Neuronal stem cell (in vitro differentiated cells): ENCODE measurements at regions not wholly inside any gene's neighbourhood (a gene's known extent, or its start where the extent isn't known, plus 50 kb on each side); places are given as distances from the start of the nearest gene placed in this dataset.

ENCODE experiments used
- DNase-seq: peaks from one replicate; pipeline ENCODE4 v3.0.0-alpha.2; 2013; ENCODE audit warnings: low spot score
- H2AFZ ChIP-seq: one replicate; pipeline ENCODE4 v1.6.1; 2013; ENCODE audit warnings: mild to moderate bottlenecking, low read length, inconsistent platforms
- H2AK5ac ChIP-seq: 2 replicates; pipeline ENCODE4 v1.6.1; 2013; ENCODE audit warnings: low read depth, mild to moderate bottlenecking, inconsistent platforms, low read length, moderate library complexity, mixed read lengths
- H2BK120ac ChIP-seq: 2 replicates; pipeline ENCODE4 v1.6.1; 2013; ENCODE audit warnings: low read depth, mild to moderate bottlenecking, inconsistent platforms, low read length, moderate library complexity, mixed read lengths
- H2BK12ac ChIP-seq: one replicate; pipeline ENCODE4 v1.6.1; 2013; ENCODE audit warnings: low read length, inconsistent platforms
- H2BK15ac ChIP-seq: 2 replicates; pipeline ENCODE4 v1.6.1; 2013; ENCODE audit warnings: mild to moderate bottlenecking, low read length, inconsistent platforms, mixed read lengths
- H2BK5ac ChIP-seq: one replicate; pipeline ENCODE4 v1.6.1; 2013; ENCODE audit warnings: inconsistent platforms, mild to moderate bottlenecking, low read length, moderate library complexity
- H3K14ac ChIP-seq: one replicate; pipeline ENCODE4 v1.6.1; 2013; ENCODE audit warnings: low read length, inconsistent platforms
- H3K18ac ChIP-seq: 2 replicates; pipeline ENCODE4 v1.6.1; 2013; ENCODE audit warnings: low read length, inconsistent platforms
- H3K23ac ChIP-seq: 2 replicates; pipeline ENCODE4 v1.6.1; 2013; ENCODE audit warnings: low read depth, mild to moderate bottlenecking, mixed read lengths, low read length, inconsistent platforms; ENCODE audit not compliant: poor library complexity
- H3K27ac ChIP-seq: replicated peaks from 3 replicates; pipeline ENCODE4 v1.5.1; 2013; ENCODE audit warnings: low read length, inconsistent platforms
- H3K27me3 ChIP-seq, 3 experiments: 2 replicates each; pipeline ENCODE4 v1.6.1; 2013; ENCODE audit warnings: low read length in 3 of 3, mild to moderate bottlenecking in 2 of 3, inconsistent platforms in 1 of 3, low read depth in 1 of 3, mixed read lengths in 1 of 3, moderate library complexity in 1 of 3; ENCODE audit not compliant: control insufficient read depth in 3 of 3, insufficient read depth in 3 of 3
- H3K36me3 ChIP-seq, 2 donors: replicated peaks in 1 of 2; 2 replicates each; pipeline ENCODE4 v1.6.1; 2013; ENCODE audit warnings: low read length in 2 of 2; ENCODE audit not compliant: control insufficient read depth in 2 of 2, insufficient read depth in 2 of 2
- H3K4ac ChIP-seq: 2 replicates; pipeline ENCODE4 v1.6.1; 2013; ENCODE audit warnings: inconsistent platforms, mild to moderate bottlenecking, low read length, moderate library complexity
- H3K4me1 ChIP-seq, 2 donors: 1 replicate in 1 of 2; 2 replicates in 1 of 2; pipeline ENCODE4 v1.6.1; 2013; ENCODE audit warnings: low read length in 2 of 2, low read depth in 1 of 2; ENCODE audit not compliant: control insufficient read depth in 2 of 2, insufficient read depth in 1 of 2
- H3K4me2 ChIP-seq: one replicate; pipeline ENCODE4 v1.6.1; 2013; ENCODE audit warnings: mild to moderate bottlenecking, low read length, inconsistent platforms; ENCODE audit not compliant: insufficient read depth, poor library complexity, severe bottlenecking
- H3K4me3 ChIP-seq, 2 donors: 2 replicates each; pipeline ENCODE4 v1.5.1; 2013; ENCODE audit warnings: low read length in 2 of 2, mild to moderate bottlenecking in 2 of 2, inconsistent platforms in 1 of 2, moderate library complexity in 1 of 2
- H3K79me1 ChIP-seq: one replicate; pipeline ENCODE4 v1.6.1; 2013; ENCODE audit warnings: low read depth, mild to moderate bottlenecking, inconsistent platforms, low read length, moderate library complexity
- H3K9ac ChIP-seq: one replicate; pipeline ENCODE4 v1.6.1; 2013; ENCODE audit warnings: mild to moderate bottlenecking, low read depth, low read length, inconsistent platforms; ENCODE audit not compliant: poor library complexity
- H3K9me3 ChIP-seq, 2 donors: replicated peaks in 1 of 2; 2 replicates each; pipeline versions ENCODE3 to v1.6.1; 2013; ENCODE audit warnings: low read length in 2 of 2, mild to moderate bottlenecking in 2 of 2, inconsistent platforms in 1 of 2, low read depth in 1 of 2, mixed read lengths in 1 of 2, moderate library complexity in 1 of 2; ENCODE audit not compliant: control insufficient read depth in 2 of 2, insufficient read depth in 1 of 2
- H4K8ac ChIP-seq: one replicate; pipeline ENCODE4 v1.6.1; 2013; ENCODE audit warnings: low read depth, mild to moderate bottlenecking, inconsistent platforms, low read length, moderate library complexity
- H4K91ac ChIP-seq: one replicate; pipeline ENCODE4 v1.6.1; 2013; ENCODE audit warnings: low read length, low read depth, mild to moderate bottlenecking, inconsistent platforms; ENCODE audit not compliant: poor library complexity
- WGBS, 2 donors: extraction: QIAGEN DNeasy Blood & Tissue Kit; methylation state at CpG; one replicate each; pipeline ENCODE4 v1.1.7; 2013; ENCODE audit warnings: missing lambda C conversion rate in 2 of 2, mixed read lengths in 1 of 2; ENCODE audit not compliant: insufficient read length in 2 of 2, insufficient replicate concordance in 1 of 2; ENCODE audit errors: extremely low coverage in 2 of 2; 5-methylcytosine and 5-hydroxymethylcytosine counted together

- Histone ChIP-seq H2BK120ac (no peak overlapping the region), H2AK5ac (no peak overlapping the region), H3K36me3 (no peaks in the 10 kb centered on the region), H3K9me3 (no peaks in the 10 kb centered on the region), H3K14ac (no peak overlapping the region), H3K9ac (no peak overlapping the region), H3K79me1 (no peaks in the 10 kb centered on the region), H3K27me3 (peaks cover 0 to 9% (median 0%) of the 10 kb centered on the region in 3 experiments), H3K18ac (no peak overlapping the region), H2BK12ac (no peak overlapping the region), H2BK5ac (no peak overlapping the region), H4K91ac (no peak overlapping the region), H3K23ac (no peak overlapping the region), H3K4me1 (peaks cover 0 to 3% of the 10 kb centered on the region in 2 donors), H4K8ac (no peak overlapping the region), H3K27ac (no peak overlapping the region), H3K4ac (no peak overlapping the region), H2BK15ac (no peak overlapping the region), H3K4me3 (no peak overlapping the region), H3K4me2 (no peak overlapping the region), H2AFZ (no peak overlapping the region)
- DNase-seq = no peak
- no CpG with 5 or more reads among the region's 5 CpGs for WGBS, 2 donors
Measured at GRCh38 chr2:204197336-204198005, 260.9 kb downstream of the ICOS start.

GRCh38 chr2:204199357-204199756, 262.8 kb downstream of the ICOS start:
- no CpG with 5 or more reads among the region's 3 CpGs for whole genome bisulfite sequencing, 2 donors
- H2BK5ac ChIP-seq = no peak overlapping the region
- H3K79me1 ChIP-seq = no peaks in the 10 kb centered on the region

GRCh38 chr2:204201507-204201906, 264.9 kb downstream of the ICOS start:
- Histone ChIP-seq H3K4me1 (no peaks in the 10 kb centered on the region), H3K79me1 (no peaks in the 10 kb centered on the region), H3K9ac (no peak overlapping the region), H2AFZ (no peak overlapping the region), H3K9me3 (no peaks in the 10 kb centered on the region), H3K18ac (no peak overlapping the region), H3K36me3 (no peaks in the 10 kb centered on the region), H3K14ac (no peak overlapping the region), H3K4ac (no peak overlapping the region), H3K23ac (no peak overlapping the region), H4K8ac (no peak overlapping the region), H2BK15ac (no peak overlapping the region), H3K4me2 (no peak overlapping the region), H4K91ac (no peak overlapping the region), H2BK120ac (no peak overlapping the region), H3K4me3 (no peak overlapping the region), H2AK5ac (no peak overlapping the region), H3K27ac (no peak overlapping the region), H2BK12ac (no peak overlapping the region), H3K27me3 (peaks cover 0 to 11% (median 0%) of the 10 kb centered on the region in 3 experiments), H2BK5ac (no peak overlapping the region)
- no peak for DNase-seq
- no CpG with 5 or more reads among the region's 2 CpGs for WGBS, 2 donors

More at GRCh38 chr2:204199357-204199756, 262.8 kb downstream of the ICOS start:
- Histone ChIP-seq H2BK15ac (no peak overlapping the region), H3K4me1 (peaks cover 0 to 3% of the 10 kb centered on the region in 2 donors), H3K36me3 (no peaks in the 10 kb centered on the region), H3K4ac (no peak overlapping the region), H2BK120ac (no peak overlapping the region), H3K14ac (no peak overlapping the region), H2AK5ac (no peak overlapping the region), H4K8ac (no peak overlapping the region), H3K9ac (no peak overlapping the region), H3K4me3 (no peak overlapping the region), H3K4me2 (no peak overlapping the region), H3K18ac (no peak overlapping the region), H2AFZ (no peak overlapping the region), H3K23ac (no peak overlapping the region), H3K27me3 (peaks cover 0 to 9% (median 0%) of the 10 kb centered on the region in 3 experiments), H3K9me3 (no peaks in the 10 kb centered on the region), H3K27ac (no peak overlapping the region), H2BK12ac (no peak overlapping the region), H4K91ac (no peak overlapping the region)
- no peak for DNase-seq

GRCh38 chr2:204202253-204202652, 265.7 kb downstream of the ICOS start:
- Histone ChIP-seq H3K4me3 (no peak overlapping the region), H3K23ac (no peak overlapping the region), H3K27me3 (peaks cover 0 to 18% (median 0%) of the 10 kb centered on the region in 3 experiments), H4K8ac (no peak overlapping the region), H3K9ac (no peak overlapping the region), H3K79me1 (no peaks in the 10 kb centered on the region), H2AK5ac (no peak overlapping the region), H3K4me1 (no peaks in the 10 kb centered on the region), H2AFZ (no peak overlapping the region), H3K36me3 (no peaks in the 10 kb centered on the region), H2BK12ac (no peak overlapping the region), H3K4ac (no peak overlapping the region), H4K91ac (no peak overlapping the region), H2BK5ac (no peak overlapping the region), H3K9me3 (no peaks in the 10 kb centered on the region), H2BK15ac (no peak overlapping the region), H3K27ac (no peak overlapping the region), H2BK120ac (no peak overlapping the region), H3K18ac (no peak overlapping the region), H3K14ac (no peak overlapping the region), H3K4me2 (no peak overlapping the region)
- no CpG with 5 or more reads among the region's 1 CpG for WGBS, 2 donors
- DNase-seq = no peak
